ENCODE measurements at regions not wholly inside any gene's neighbourhood (a gene's known extent, or its start where the extent isn't known, plus 50 kb on each side); places are given as distances from the start of the nearest gene placed in this dataset.

DNA sequence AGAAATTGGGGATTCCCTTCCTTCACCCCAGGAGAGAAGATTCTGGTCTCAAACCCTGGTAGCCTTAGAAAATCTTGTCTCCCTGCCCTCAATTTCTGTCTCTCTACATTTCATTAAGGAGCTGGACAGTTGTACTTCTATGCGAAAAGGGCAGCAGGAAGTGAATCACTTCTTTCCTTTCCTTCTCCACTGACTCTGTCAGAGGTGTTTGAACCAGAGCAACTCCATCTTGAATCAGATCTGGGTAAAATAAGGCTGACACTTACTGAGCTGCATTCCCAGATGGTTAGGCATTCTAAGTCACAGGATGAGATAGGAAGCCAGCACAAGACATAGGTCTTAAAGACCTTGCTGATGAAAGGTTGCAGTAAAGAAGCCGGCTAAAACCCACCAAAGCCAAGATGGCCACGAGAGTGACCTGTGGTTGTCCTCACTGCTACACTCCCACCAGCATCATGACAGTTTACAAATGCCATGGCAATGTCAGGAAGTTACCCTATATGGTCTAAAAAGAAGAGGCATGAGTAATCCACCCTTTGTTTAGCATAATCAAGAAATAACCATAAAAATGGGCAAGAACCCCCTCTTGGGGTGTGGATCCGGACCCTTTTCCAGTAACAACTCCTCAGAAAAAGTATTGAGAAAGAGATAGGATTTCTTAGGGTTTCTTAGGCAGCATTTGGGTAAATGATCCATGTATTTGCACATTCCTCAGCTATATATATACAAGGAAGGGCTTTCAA is 95.8 kb upstream of the PLCB4 start:
- TF ChIP-seq EZH2 (IDR thresholded peaks at IDR 0.05; ENCODE audit: borderline replicate concordance, insufficient read depth, low read depth, low read length, poor library complexity, severe bottlenecking), result no peak
- TF ChIP-seq, protein P1, sequence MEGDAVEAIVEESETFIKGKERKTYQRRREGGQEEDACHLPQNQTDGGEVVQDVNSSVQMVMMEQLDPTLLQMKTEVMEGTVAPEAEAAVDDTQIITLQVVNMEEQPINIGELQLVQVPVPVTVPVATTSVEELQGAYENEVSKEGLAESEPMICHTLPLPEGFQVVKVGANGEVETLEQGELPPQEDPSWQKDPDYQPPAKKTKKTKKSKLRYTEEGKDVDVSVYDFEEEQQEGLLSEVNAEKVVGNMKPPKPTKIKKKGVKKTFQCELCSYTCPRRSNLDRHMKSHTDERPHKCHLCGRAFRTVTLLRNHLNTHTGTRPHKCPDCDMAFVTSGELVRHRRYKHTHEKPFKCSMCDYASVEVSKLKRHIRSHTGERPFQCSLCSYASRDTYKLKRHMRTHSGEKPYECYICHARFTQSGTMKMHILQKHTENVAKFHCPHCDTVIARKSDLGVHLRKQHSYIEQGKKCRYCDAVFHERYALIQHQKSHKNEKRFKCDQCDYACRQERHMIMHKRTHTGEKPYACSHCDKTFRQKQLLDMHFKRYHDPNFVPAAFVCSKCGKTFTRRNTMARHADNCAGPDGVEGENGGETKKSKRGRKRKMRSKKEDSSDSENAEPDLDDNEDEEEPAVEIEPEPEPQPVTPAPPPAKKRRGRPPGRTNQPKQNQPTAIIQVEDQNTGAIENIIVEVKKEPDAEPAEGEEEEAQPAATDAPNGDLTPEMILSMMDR (IDR thresholded peaks at IDR 0.05), result no peak

Data from B cell (primary cell).